MM.1S (cell line): ENCODE measurements at regions not wholly inside any gene's neighbourhood (a gene's known extent, or its start where the extent isn't known, plus 50 kb on each side); places are given as distances from the start of the nearest gene placed in this dataset.

Experiments
- CTCF ChIP-seq: fragments of 300-600 bp; sonication (generic); IDR thresholded peaks from 2 replicates; pipeline ENCODE4 v1.5.1; 2016; ENCODE audit warnings: antibody characterized with exemption, low read length, mixed read lengths
- EZH2phosphoT487 ChIP-seq: fragments of 300-600 bp; sonication (generic); IDR thresholded peaks from 2 replicates; pipeline ENCODE4 v1.6.1; 2018; ENCODE audit warnings: antibody characterized with exemption, low read length

DNA sequence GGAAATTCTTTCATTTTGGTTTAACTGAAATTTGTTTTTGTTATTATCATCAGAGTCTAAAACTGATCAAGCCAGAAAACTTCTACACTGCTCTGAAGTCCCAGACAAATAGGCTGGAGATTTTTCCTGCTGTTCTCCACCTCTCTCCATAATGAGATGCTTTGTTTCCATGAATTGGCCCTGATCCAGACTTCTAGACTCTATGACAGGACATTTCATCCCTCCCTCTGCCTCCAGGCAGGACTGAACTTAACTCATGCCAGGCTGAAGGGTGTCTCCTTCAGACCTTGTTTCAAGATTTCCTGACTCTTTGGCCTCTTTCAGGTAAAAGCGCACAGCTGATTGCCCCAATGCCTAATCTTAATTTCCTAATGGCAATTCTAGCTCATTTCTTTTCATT is 69.1 kb upstream of the HOXC13 start:
- TF ChIP-seq CTCF (no peak), EZH2phosphoT487 (no peak)
